ENCODE measurements at regions not wholly inside any gene's neighbourhood (a gene's known extent, or its start where the extent isn't known, plus 50 kb on each side); places are given as distances from the start of the nearest gene placed in this dataset.
"Not testable (repeated sequence)": the region's sequence is repeated elsewhere in the genome, so short reads cannot be mapped to it uniquely, and the experiment has no call there.

DNA sequence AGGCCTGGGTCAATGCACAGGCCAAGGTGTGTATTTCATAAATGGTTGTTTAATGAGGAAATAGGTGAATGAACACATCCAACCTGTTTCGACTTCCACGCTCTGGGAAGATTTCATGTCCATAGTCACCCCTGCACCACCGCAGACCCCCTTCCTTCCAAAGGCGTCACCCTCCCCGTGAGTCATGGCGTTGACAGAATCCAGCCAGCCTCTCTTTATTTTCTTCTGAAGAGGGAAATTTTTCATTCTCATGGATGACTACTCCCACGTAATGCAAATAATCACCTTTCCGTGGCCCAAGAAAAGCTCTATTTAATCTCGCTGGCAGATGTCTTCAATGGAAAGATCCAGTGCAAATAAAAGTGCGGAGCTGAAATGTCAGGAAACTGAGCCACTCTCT lies 75.3 kb upstream of the FOXK1 start:
- no peak for DNase-seq (ENCODE audit: low read depth)
- H3K4me3 ChIP-seq (ENCODE audit: low read depth, low read length): no peak overlapping the region
- TF ChIP-seq, protein P1, sequence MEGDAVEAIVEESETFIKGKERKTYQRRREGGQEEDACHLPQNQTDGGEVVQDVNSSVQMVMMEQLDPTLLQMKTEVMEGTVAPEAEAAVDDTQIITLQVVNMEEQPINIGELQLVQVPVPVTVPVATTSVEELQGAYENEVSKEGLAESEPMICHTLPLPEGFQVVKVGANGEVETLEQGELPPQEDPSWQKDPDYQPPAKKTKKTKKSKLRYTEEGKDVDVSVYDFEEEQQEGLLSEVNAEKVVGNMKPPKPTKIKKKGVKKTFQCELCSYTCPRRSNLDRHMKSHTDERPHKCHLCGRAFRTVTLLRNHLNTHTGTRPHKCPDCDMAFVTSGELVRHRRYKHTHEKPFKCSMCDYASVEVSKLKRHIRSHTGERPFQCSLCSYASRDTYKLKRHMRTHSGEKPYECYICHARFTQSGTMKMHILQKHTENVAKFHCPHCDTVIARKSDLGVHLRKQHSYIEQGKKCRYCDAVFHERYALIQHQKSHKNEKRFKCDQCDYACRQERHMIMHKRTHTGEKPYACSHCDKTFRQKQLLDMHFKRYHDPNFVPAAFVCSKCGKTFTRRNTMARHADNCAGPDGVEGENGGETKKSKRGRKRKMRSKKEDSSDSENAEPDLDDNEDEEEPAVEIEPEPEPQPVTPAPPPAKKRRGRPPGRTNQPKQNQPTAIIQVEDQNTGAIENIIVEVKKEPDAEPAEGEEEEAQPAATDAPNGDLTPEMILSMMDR (IDR thresholded peaks at IDR 0.05; ENCODE audit: insufficient read depth, low read depth, low read length): no peak

DNA sequence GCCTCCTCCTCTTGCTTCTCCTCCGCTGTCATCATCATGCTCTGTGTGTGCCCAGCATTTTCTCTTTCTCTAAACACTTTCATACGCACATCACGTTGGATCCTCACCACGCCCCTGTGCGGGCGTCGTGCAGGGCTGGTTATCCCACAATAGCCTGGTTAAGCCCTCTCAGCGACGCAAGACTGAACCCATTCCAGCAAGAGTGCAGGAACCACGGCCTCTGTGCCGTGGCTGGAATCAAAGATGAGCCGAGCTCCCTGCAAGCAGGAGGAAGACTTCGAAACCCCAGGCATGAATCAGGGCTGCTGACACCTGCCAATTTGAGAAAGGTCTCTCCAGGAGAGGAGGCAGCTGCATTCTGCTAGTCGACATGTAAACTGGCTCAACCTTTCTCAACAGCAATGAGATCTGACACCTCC lies 74.8 kb upstream of the FOXK1 start:
- DNase-seq (ENCODE audit: low read depth): no peak
- TF ChIP-seq, protein P1 (IDR thresholded peaks at IDR 0.05; ENCODE audit: insufficient read depth, low read depth, low read length): no peak

DNA sequence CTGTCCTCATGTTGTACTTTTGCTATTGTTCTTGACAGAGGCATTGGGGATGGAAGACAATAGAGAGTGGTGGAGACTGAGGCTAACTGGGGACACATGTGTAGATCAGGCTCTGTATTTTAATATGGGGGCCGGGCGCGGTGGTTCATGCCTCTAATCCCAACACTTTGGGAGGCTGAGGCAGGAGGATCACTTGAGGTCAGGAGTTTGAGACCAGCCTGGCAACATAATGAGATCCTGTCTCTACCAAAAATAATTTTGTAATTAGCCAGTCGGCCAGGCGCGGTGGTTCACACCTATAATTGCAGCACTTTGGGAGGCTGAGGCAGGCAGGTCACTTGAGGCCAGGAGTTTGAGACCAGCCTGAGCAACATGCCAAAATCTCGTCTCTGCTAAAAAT lies 72.5 kb upstream of the FOXK1 start:
- not testable (repeated sequence) for DNase-seq (ENCODE audit: low read depth); H3K4me3 ChIP-seq (ENCODE audit: low read depth, low read length)

More for the DNA sequence above, 74.8 kb upstream of the FOXK1 start:
- no peak overlapping the region for H3K4me3 ChIP-seq (ENCODE audit: low read depth, low read length)

DNA sequence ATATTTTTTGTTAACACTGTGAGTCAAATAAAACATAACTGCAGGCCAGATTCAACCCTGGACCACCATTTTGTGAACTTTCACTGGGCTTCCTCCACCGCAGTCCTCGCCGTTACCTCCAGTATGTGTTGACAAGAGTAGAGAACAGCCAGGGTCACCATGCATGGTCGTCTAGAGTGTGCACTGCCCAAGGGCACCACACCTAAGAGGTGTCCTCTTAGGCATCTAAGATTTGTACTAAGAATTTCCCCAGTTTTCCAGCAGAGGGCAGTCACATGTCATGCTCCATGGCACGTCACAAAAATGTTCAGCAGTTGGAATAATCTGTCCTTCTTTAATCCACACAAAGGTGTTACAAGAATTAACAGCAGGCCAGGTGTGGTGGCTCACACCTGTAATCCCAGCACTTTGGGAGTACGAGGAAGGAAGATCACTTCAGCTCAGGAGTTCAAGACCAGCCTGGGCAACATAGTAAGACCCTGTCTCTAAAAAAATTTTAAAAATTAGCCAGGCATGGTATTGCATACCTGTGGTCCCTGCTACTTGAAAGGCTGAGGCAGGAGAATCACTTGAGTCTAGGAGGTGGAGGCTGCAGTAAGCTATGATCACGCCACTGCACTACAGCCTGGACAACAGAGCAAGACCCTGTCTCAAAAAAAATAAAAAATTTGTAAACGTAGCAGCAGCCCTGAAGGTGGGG lies 71.2 kb upstream of the FOXK1 start:
- no peak overlapping the region for H3K4me3 ChIP-seq (ENCODE audit: low read depth, low read length)
- DNase-seq (ENCODE audit: low read depth): peak; percentile 79
- TF ChIP-seq, protein P1 (IDR thresholded peaks at IDR 0.05; ENCODE audit: insufficient read depth, low read depth, low read length): peak; percentile 76

DNA sequence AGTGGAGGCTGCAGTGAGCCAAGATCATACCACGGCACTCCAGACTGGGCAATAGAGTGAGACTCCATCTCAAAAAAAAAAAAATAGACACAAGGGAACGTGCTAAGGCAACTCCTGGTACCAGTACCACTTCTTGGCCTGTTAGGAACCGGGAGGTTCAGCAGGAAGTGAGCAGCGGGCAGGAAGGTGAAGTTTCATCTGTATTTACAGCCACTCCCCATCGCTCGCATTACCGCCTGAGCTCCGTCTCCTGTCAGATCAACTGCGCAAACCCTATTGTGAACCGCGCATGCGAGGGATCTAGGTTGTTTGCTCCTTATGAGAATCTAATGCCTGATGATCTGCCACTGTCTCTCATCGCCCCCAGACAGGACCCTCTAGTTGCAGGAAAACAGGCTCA lies 69.9 kb upstream of the FOXK1 start:
- TF ChIP-seq, protein P1 (IDR thresholded peaks at IDR 0.05; ENCODE audit: insufficient read depth, low read depth, low read length): no peak
- DNase-seq (ENCODE audit: low read depth): no peak
- no peak overlapping the region for H3K4me3 ChIP-seq (ENCODE audit: low read depth, low read length)

DNA sequence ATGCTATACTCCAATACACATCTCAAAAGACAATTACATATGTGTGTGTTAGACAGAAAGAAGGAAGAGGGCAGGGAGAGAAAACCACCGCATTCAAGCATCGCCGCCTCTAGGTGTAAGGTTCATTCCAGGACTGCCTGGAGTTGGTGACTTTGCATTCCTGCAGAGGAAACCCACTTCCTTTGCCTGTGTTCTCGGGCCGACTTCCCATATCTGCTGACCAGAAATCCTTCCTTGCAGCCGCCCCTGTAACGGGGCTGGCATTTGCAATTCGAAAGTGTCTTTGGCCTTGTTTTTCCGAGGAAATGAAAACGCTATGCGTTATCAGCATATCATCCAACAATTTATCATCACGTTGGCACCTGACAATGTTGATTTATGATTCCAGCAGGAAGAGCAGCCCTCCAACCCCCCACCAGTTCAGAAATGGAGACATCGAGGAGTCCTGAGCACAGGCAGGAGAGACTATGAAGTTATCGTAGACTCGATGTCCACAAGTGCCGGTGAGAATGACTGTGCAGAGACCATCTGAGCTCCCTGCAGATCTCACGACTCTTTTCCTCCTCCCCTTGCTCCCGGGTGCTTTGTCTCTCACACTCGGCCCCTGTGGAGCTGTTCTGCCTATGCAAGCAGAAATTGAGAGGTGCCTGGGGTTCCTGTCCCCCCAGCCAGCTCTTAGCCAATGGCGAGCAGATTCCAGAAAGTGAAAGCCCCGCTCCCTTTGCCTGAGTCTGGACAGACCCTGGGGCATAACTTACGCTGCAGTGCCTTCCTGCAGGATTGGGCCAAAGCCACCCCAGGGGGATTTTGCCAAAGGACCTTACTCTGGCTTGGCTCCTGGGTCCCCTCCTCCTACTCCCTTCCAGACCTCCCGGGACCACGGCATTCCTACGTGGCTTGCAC lies 68.9 kb upstream of the FOXK1 start:
- DNase-seq (ENCODE audit: low read depth): peak; percentile 64
- TF ChIP-seq, protein P1 (IDR thresholded peaks at IDR 0.05; ENCODE audit: insufficient read depth, low read depth, low read length): no peak
- peak overlapping the region; percentile 14 for H3K4me3 ChIP-seq (ENCODE audit: low read depth, low read length)

DNA sequence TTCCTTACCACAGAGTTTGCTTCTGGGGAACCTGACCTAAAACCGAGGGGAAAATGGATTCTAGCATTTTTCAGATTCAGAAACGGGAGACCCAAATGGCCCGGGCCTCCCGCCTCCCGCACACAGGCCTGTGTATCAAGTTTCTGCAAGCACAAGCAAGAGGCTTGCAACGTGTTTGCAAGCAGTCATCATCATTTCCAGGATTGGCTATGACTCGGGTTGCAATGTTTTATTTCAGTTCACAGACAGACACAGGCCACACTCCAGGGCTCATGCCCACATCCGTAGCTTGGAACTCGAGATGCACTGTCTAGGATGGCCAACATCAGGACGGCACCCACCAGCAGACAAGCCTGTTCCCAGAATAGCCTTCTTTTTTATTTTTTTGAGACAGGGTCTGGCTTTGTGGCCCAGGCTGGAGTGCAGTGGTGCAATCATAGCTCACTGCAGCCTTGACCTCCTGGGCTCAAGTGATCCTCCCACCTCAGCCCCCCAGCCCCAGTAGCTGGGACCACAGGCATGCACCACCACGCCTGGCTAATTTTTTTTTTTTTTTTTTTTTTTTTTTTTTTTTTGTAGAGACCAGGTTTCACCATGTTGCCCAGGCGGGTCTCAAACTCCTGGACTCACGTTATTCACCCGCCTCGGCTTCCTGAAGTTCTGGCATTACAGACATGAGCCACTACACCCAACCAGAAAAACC lies 68.1 kb upstream of the FOXK1 start:
- H3K4me3 ChIP-seq (ENCODE audit: low read depth, low read length): no peak overlapping the region
- TF ChIP-seq, protein P1 (IDR thresholded peaks at IDR 0.05; ENCODE audit: insufficient read depth, low read depth, low read length): no peak
- DNase-seq (ENCODE audit: low read depth): peak; percentile 85
